PC-9 (cell line): ENCODE measurements at regions not wholly inside any gene's neighbourhood (a gene's known extent, or its start where the extent isn't known, plus 50 kb on each side); places are given as distances from the start of the nearest gene placed in this dataset.

Experiments
- EZH2 ChIP-seq: fragments of 200-600 bp; sonication (generic); IDR thresholded peaks from 2 replicates; pipeline ENCODE4 v1.8.0; 2017; ENCODE audit warnings: antibody characterized with exemption, low read depth
- TF ChIP-seq, protein P1 (sequence below): fragments of 200-600 bp; sonication (generic); conservative IDR thresholded peaks from 2 replicates; pipeline ENCODE4 v1.6.1; 2017; ENCODE audit warnings: mixed run types, antibody characterized with exemption, mild to moderate bottlenecking, moderate library complexity

GRCh38 chr18:55866006-55866405, 278.0 kb upstream of the TCF4 start:
- TF ChIP-seq, protein P1, sequence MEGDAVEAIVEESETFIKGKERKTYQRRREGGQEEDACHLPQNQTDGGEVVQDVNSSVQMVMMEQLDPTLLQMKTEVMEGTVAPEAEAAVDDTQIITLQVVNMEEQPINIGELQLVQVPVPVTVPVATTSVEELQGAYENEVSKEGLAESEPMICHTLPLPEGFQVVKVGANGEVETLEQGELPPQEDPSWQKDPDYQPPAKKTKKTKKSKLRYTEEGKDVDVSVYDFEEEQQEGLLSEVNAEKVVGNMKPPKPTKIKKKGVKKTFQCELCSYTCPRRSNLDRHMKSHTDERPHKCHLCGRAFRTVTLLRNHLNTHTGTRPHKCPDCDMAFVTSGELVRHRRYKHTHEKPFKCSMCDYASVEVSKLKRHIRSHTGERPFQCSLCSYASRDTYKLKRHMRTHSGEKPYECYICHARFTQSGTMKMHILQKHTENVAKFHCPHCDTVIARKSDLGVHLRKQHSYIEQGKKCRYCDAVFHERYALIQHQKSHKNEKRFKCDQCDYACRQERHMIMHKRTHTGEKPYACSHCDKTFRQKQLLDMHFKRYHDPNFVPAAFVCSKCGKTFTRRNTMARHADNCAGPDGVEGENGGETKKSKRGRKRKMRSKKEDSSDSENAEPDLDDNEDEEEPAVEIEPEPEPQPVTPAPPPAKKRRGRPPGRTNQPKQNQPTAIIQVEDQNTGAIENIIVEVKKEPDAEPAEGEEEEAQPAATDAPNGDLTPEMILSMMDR, result no peak
- TF ChIP-seq EZH2, result no peak
